OCI-LY1 (cell line): ENCODE measurements at regions not wholly inside any gene's neighbourhood (a gene's known extent, or its start where the extent isn't known, plus 50 kb on each side); places are given as distances from the start of the nearest gene placed in this dataset.

Source experiments
- H2AFZ ChIP-seq: fragments of 200-600 bp; sonication (generic), shearing (Covaris generic); 2 replicates; pipeline ENCODE4 v1.6.0; 2014; ENCODE audit warnings: antibody characterized with exemption, mild to moderate bottlenecking, low read length
- H3F3A ChIP-seq: fragments of 200-600 bp; sonication (generic), shearing (Covaris generic); 2 replicates; pipeline ENCODE4 v1.6.0; 2014; ENCODE audit warnings: mild to moderate bottlenecking, antibody characterized with exemption, low read length, moderate library complexity; ENCODE audit not compliant: insufficient read depth
- H3K27ac ChIP-seq: fragments of 200-600 bp; sonication (generic); 2 replicates; pipeline ENCODE4 v1.5.1; 2014; ENCODE audit warnings: low read length, mixed run types, mild to moderate bottlenecking, low read depth; ENCODE audit not compliant: poor library complexity, severe bottlenecking
- H3K27me3 ChIP-seq: fragments of 200-600 bp; sonication (generic); 2 replicates; pipeline ENCODE4 v1.6.0; 2014; ENCODE audit warnings: antibody characterized with exemption, mild to moderate bottlenecking, low read length, moderate library complexity; ENCODE audit not compliant: insufficient read depth
- H3K36me3 ChIP-seq: fragments of 200-600 bp; sonication (generic); 2 replicates; pipeline ENCODE4 v1.6.1; 2014; ENCODE audit warnings: mild to moderate bottlenecking, antibody characterized with exemption, low read length, moderate library complexity, mixed read lengths; ENCODE audit not compliant: insufficient read depth
- H3K4me1 ChIP-seq: fragments of 200-600 bp; sonication (generic); 2 replicates; pipeline ENCODE4 v1.5.1; 2014; ENCODE audit warnings: mild to moderate bottlenecking, low read length, moderate library complexity; ENCODE audit not compliant: insufficient read depth, severe bottlenecking
- H3K4me2 ChIP-seq: fragments of 200-600 bp; sonication (generic), shearing (Covaris generic); 2 replicates; pipeline ENCODE4 v1.6.1; 2014; ENCODE audit warnings: low read length
- H3K4me3 ChIP-seq: fragments of 200-600 bp; sonication (generic); 2 replicates; pipeline ENCODE4 v1.5.1; 2014; ENCODE audit warnings: low read length, low read depth, mild to moderate bottlenecking, mixed read lengths; ENCODE audit not compliant: poor library complexity, severe bottlenecking
- H3K79me2 ChIP-seq: fragments of 200-600 bp; shearing (Covaris generic); 2 replicates; pipeline ENCODE4 v1.6.1; 2016; ENCODE audit warnings: mixed run types, low read length, mixed read lengths; ENCODE audit not compliant: insufficient read depth
- H3K9ac ChIP-seq: fragments of 200-600 bp; sonication (generic), shearing (Covaris generic); 2 replicates; pipeline ENCODE4 v1.6.1; 2014; ENCODE audit warnings: mild to moderate bottlenecking, low read length, mixed read lengths
- H3K9me2 ChIP-seq: fragments of 200-600 bp; sonication (generic), shearing (Covaris generic); 2 replicates; pipeline ENCODE4 v1.6.1; 2014; ENCODE audit warnings: low read depth, mild to moderate bottlenecking, low read length, mixed read lengths
- H3K9me3 ChIP-seq: fragments of 200-600 bp; shearing (Covaris generic); 2 replicates; pipeline ENCODE4 v1.6.1; 2014; ENCODE audit warnings: low read length, mixed read lengths
- H4K20me1 ChIP-seq: fragments of 200-600 bp; sonication (generic), shearing (Covaris generic); 2 replicates; pipeline ENCODE4 v1.6.0; 2016; ENCODE audit warnings: mild to moderate bottlenecking, low read length; ENCODE audit not compliant: insufficient read depth
- CTCF ChIP-seq: fragments of 200-600 bp; sonication (generic), shearing (Covaris generic); IDR thresholded peaks from 2 replicates; pipeline ENCODE4 v1.5.1; 2017; ENCODE audit warnings: mild to moderate bottlenecking, antibody characterized with exemption, low read length, moderate library complexity, mixed read lengths
- EZH2 ChIP-seq: fragments of 200-600 bp; sonication (generic), shearing (Covaris generic); IDR thresholded peaks from 2 replicates; pipeline ENCODE4 v1.8.0; 2017; ENCODE audit warnings: borderline replicate concordance, mixed run types, mild to moderate bottlenecking, antibody characterized with exemption, low read length, moderate library complexity, mixed read lengths

- Histone ChIP-seq H3K9me3 (no peaks in the 10 kb centered on the region), H3K9ac (no peak overlapping the region), H3K4me3 (no peak overlapping the region), H3K36me3 (no peaks in the 10 kb centered on the region), H3K79me2 (no peaks in the 10 kb centered on the region), H3K4me1 (no peaks in the 10 kb centered on the region), H3K9me2 (no peaks in the 10 kb centered on the region), H3K4me2 (no peak overlapping the region), H2AFZ (no peak overlapping the region), H3K27ac (no peak overlapping the region), H3K27me3 (no peaks in the 10 kb centered on the region), H4K20me1 (no peaks in the 10 kb centered on the region), H3F3A (no peaks in the 10 kb centered on the region)
- TF ChIP-seq CTCF (no peak), EZH2 (no peak)
These were observed 84.3 kb downstream of the FZD10 start for GRCh38 chr12:130246560-130246959.

- Histone ChIP-seq H3K79me2 (no peaks in the 10 kb centered on the region), H3K9me2 (no peaks in the 10 kb centered on the region), H3K4me2 (no peak overlapping the region), H3K9ac (no peak overlapping the region), H3K27ac (no peak overlapping the region), H3K27me3 (no peaks in the 10 kb centered on the region), H4K20me1 (no peaks in the 10 kb centered on the region), H3K9me3 (no peaks in the 10 kb centered on the region), H3K4me1 (no peaks in the 10 kb centered on the region), H2AFZ (no peak overlapping the region), H3K36me3 (no peaks in the 10 kb centered on the region), H3F3A (no peaks in the 10 kb centered on the region), H3K4me3 (no peak overlapping the region)
- TF ChIP-seq CTCF (no peak), EZH2 (no peak)
These were observed 85.5 kb downstream of the FZD10 start for GRCh38 chr12:130247634-130248237.

- Histone ChIP-seq H3K9me2 (no peaks in the 10 kb centered on the region), H3K27ac (no peak overlapping the region), H3K9ac (no peak overlapping the region), H4K20me1 (no peaks in the 10 kb centered on the region), H3K27me3 (no peaks in the 10 kb centered on the region), H3K36me3 (no peaks in the 10 kb centered on the region), H3K79me2 (no peaks in the 10 kb centered on the region), H3K4me2 (no peak overlapping the region), H3K4me3 (no peak overlapping the region), H2AFZ (no peak overlapping the region), H3K4me1 (no peaks in the 10 kb centered on the region), H3K9me3 (no peaks in the 10 kb centered on the region), H3F3A (no peaks in the 10 kb centered on the region)
- TF ChIP-seq EZH2 (no peak), CTCF (no peak)
These were observed 87.1 kb downstream of the FZD10 start for GRCh38 chr12:130249376-130249775.
